ENCODE measurements at regions not wholly inside any gene's neighbourhood (a gene's known extent, or its start where the extent isn't known, plus 50 kb on each side); places are given as distances from the start of the nearest gene placed in this dataset.
"Not testable (repeated sequence)": the region's sequence is repeated elsewhere in the genome, so short reads cannot be mapped to it uniquely, and the experiment has no call there.

DNA sequence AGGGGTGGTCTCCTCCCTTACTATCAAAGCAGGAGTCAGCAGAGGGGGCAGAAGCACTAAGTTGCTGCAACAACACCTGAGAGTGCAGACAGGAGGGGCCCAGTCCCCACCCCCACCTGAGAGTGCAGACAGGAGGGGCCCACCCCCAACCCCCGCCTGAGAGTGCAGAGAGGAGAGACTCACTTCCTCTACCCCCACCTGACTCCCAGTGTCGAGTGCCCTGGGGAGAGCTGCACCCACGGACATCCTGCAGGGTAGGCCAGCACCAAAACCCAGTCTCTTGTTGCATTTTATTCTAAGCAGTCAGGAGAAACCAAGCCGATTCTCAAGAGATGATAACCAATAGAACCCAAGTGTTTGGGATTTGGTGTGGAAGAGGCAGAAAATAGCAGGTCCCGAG, 78.4 kb downstream of the NAPG start:
- no peak for DNase-seq (ENCODE audit: low read depth)

- DNase-seq (ENCODE audit: low read depth): not testable (repeated sequence)
Measured at GRCh38 chr18:10606881-10607280, 81.1 kb downstream of the NAPG start.

DNA sequence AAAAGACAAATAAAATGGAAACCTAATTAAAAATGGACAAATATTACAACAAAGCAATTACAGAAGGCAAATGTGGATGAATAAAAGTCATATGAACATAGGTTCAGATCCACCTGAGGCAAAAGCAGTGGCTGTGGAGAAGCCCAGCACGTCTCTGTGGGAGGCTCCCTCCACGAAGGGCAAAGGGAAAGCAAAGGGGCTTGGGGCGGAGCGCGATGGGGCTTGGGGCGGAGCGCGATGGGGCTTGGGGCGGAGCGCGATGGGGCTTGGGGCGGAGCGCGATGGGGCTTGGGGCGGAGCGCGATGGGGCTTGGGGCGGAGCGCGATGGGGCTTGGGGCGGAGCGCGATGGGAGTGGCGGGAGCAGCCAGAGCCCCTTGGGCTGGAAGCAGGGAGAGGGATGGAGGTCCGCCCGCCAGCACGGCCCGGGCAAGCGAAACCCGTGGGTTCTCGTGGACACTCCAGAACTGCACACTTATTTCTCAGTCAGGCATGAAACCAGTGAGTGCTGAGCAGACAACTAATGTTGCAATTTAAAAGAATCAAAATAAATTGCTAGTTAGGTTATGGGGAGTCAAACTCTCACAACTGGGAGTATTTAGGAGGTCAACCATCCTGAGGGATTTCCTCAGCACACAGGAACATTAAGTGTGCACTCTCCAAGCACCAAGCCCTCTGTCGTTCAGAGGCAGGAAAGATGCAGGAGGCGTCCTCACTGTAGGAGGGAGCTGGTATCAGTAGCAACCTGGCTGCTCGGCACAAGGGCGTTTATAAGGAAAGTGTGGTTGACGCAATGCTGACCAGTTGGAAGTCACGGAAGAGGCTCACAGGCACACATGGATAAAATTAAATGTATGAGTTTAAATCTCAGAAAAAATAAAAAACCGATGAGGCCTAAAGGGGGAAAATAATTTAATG, 81.8 kb downstream of the NAPG start:
- not testable (repeated sequence) for DNase-seq (ENCODE audit: low read depth)

GRCh38 chr18:10608450-10608849, 82.6 kb downstream of the NAPG start:
- not testable (repeated sequence) for DNase-seq (ENCODE audit: low read depth)

DNA sequence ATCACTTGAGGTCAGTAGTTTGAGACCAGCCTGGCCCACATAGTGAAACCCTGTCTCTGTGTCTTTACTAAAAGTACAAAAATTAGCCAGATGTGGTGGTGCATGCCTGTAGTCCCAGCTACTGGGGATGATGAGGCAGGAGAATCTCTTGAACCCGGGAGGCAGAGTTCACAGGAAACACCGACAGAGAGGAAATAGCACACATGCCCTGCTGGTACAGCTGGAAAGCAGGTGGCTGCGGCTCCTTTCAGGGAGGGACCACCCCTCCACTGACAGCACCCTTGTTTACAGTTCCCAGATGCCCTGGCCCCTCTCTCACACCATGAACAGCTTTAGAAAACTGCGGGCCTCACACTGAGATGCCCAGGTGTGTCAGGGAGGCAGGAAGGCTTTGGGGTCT, 83.2 kb downstream of the NAPG start:
- not testable (repeated sequence) for DNase-seq (ENCODE audit: low read depth)

DNA sequence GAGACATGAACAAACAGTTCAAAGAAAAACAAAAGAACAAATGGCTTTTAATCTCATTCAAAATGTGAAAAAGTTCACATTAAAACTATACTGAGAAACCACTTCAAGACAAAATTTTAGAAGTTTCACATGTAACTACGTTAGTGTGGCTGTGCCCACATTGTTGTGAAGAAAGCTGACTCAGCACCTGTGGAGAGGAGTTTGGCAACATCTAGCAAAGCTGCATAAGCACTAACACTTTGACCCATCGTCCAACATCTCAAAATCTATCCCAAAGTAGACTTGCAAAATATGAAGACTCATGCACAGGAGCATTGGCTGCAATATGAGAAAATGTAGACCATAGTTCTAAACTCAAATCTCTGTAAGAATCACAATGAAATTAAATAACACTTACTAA, 87.4 kb downstream of the NAPG start:
- DNase-seq (ENCODE audit: low read depth): not testable (repeated sequence)

GRCh38 chr18:10616714-10617113, 90.9 kb downstream of the NAPG start:
- DNase-seq (ENCODE audit: low read depth): peak; percentile 32

DNA sequence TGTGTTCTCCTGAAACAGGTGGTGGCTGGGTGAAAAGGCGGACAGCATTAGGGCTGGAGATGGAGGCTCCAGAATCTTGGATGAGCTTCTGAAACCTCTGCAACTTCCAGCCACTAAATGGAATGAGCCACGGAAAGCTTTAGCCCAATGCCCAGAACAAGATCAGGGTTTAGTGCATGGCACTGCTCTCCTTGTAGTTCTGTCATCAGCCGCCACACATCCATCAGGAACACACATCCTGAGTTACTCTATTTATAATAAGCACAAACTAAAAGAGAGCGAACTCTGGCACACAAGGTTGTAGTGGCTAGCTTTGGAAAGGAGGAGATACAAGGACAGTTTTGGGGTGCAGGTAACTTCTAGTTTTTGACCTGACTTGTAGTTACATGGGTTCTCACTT, 93.0 kb downstream of the NAPG start:
- not testable (repeated sequence) for DNase-seq (ENCODE audit: low read depth)

- not testable (repeated sequence) for DNase-seq (ENCODE audit: low read depth)
Measured at GRCh38 chr18:10619280-10619679, 93.5 kb downstream of the NAPG start.

DNA sequence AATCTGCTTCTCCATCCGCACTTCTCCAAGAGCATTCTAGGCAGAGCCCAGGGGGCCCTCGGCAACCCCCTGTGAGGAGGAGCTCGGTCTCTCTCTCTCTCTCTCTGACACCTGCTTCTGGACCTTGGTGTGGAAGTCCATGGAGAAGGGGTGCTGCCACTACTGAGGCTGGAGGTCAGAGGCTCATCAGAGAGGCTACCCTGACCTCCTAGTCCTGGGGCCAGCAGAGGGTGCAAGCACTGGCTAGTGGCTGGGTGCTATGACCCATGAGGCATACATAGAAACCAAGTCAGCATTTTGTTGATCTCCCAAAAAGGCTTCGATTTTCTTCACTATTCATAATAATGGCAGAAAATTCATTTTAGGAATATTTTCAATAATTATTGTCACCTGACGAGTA, 94.0 kb downstream of the NAPG start:
- DNase-seq (ENCODE audit: low read depth): not testable (repeated sequence)

All from RPMI7951 (cell line).